GM12878 (cell line): ENCODE measurements at regions not wholly inside any gene's neighbourhood (a gene's known extent, or its start where the extent isn't known, plus 50 kb on each side); places are given as distances from the start of the nearest gene placed in this dataset.

ENCODE experiments used
- ATAC-seq: fragments of 200-7000 bp; cut with Tn5 transposase; 3 replicates; pipeline ENCODE4 v1.9.1; 2020; ENCODE audit warnings: mild to moderate bottlenecking, moderate library complexity
- BruUV-seq: library from RNA; stranded (reverse); fragments of 400-500 nt; replicated peaks from 2 replicates; lab custom pipeline; 2021; lab: Mats Ljungman, UMichigan
- CTCF ChIA-PET: fragments of 300-600 bp; sonication (Branson Sonifier 250); formaldehyde crosslinking; extraction: SDS; loops from one replicate; lab custom pipeline; 2021; ENCODE audit warnings: inconsistent platforms; lab: Yijun Ruan, JAX
- POLR2A ChIA-PET: fragments of 350-600 bp; formaldehyde crosslinking; extraction: SDS; loops from one replicate; lab custom pipeline; 2021; ENCODE audit warnings: inconsistent platforms; lab: Charles Lee
- RAD21 ChIA-PET: fragments of 300-600 bp; sonication (Branson Sonifier 250); formaldehyde crosslinking; loops from one replicate; lab custom pipeline; 2023; ENCODE audit warnings: antibody characterized with exemption; ENCODE audit not compliant: unreplicated experiment; lab: Charles Lee
- SMC1A ChIA-PET: fragments of 300-600 bp; sonication (Branson Sonifier 250); formaldehyde crosslinking; loops from one replicate; lab custom pipeline; 2023; ENCODE audit not compliant: unreplicated experiment, uncharacterized antibody; lab: Charles Lee
- DNase-seq: peaks from one replicate; pipeline ENCODE4 v3.0.0-alpha.2; 2011; ENCODE audit warnings: low read depth, low spot score
- FAIRE-seq: peaks from 3 replicates; lab custom pipeline; 2011; peaks lifted over from hg19 to GRCh38; lab: Jason Lieb, UNC
- H2AFZ ChIP-seq: 2 replicates; pipeline ENCODE4 v1.6.0; 2011; ENCODE audit warnings: low read depth, low read length, control low read depth; ENCODE audit not compliant: control insufficient read depth
- H3K27ac ChIP-seq: 2 replicates; pipeline ENCODE4 v1.5.1; 2011; ENCODE audit warnings: control low read depth; ENCODE audit not compliant: control insufficient read depth, insufficient read depth
- H3K27me3 ChIP-seq, 2 experiments: replicated peaks in 1 of 2; 2 replicates each; pipeline versions ENCODE4 v1.6.0 to v1.6.1; 2011; ENCODE audit warnings: low read length in 1 of 2; ENCODE audit not compliant: control insufficient read depth in 2 of 2, insufficient read depth in 2 of 2
- H3K36me3 ChIP-seq, 2 experiments: 2 replicates each; pipeline ENCODE4 v1.5.1; 2011; ENCODE audit warnings: low read length in 1 of 2; ENCODE audit not compliant: control insufficient read depth in 2 of 2, insufficient read depth in 2 of 2
- H3K4me1 ChIP-seq: 2 replicates; pipeline ENCODE4 v1.6.1; 2011; ENCODE audit warnings: mild to moderate bottlenecking, low read length, moderate library complexity, mixed read lengths; ENCODE audit not compliant: control insufficient read depth, insufficient read depth
- H3K4me2 ChIP-seq: 2 replicates; pipeline ENCODE4 v1.6.0; 2011; ENCODE audit warnings: control low read depth; ENCODE audit not compliant: control insufficient read depth, insufficient read depth
- H3K4me3 ChIP-seq: fragments of 200-600 bp; sonication (generic); 2 replicates; pipeline ENCODE4 v1.5.1; 2016
- H3K79me2 ChIP-seq: 2 replicates; pipeline ENCODE4 v1.6.0; 2011; ENCODE audit warnings: low read length; ENCODE audit not compliant: control insufficient read depth, insufficient read depth
- H3K9ac ChIP-seq: 2 replicates; pipeline ENCODE4 v1.8.0; 2011; ENCODE audit warnings: low read length, control low read depth, mixed read lengths; ENCODE audit not compliant: control insufficient read depth, insufficient read depth
- H3K9me3 ChIP-seq: replicated peaks from 3 replicates; pipeline ENCODE4 v1.5.1; 2011; ENCODE audit warnings: mild to moderate bottlenecking, low read length; ENCODE audit not compliant: control insufficient read depth, insufficient read depth
- H4K20me1 ChIP-seq: 2 replicates; pipeline ENCODE4 v1.6.0; 2011; ENCODE audit not compliant: control insufficient read depth, insufficient read depth
- BCL11A ChIP-seq: IDR thresholded peaks from 2 replicates; pipeline ENCODE4 v1.6.1; 2011; ENCODE audit warnings: low read depth, low read length
- CBFB ChIP-seq: IDR thresholded peaks from 2 replicates; pipeline ENCODE4 v1.6.1; 2016; ENCODE audit warnings: antibody characterized with exemption, low read depth
- EP300 ChIP-seq, 2 experiments: fragments of 150-350 bp in 1 of 2; IDR thresholded peaks; 2 replicates each; pipeline ENCODE4 v1.6.1; 2011 to 2012; ENCODE audit warnings: low read depth in 2 of 2, low read length in 2 of 2, borderline replicate concordance in 1 of 2, improper control_type of control experiment in 1 of 2, inconsistent platforms in 1 of 2; ENCODE audit not compliant: control insufficient read depth in 1 of 2
- HSF1 ChIP-seq: fragments of 150-350 bp; IDR thresholded peaks from 2 replicates; pipeline ENCODE4 v1.6.1; 2014; ENCODE audit warnings: mild to moderate bottlenecking, low read depth, low read length
- MTA3 ChIP-seq: IDR thresholded peaks from 2 replicates; pipeline ENCODE4 v1.6.1; 2012; ENCODE audit warnings: low read length, inconsistent platforms, borderline replicate concordance
- NRF1 ChIP-seq: conservative IDR thresholded peaks from 2 replicates; pipeline ENCODE4 v1.6.1; 2011; ENCODE audit warnings: mild to moderate bottlenecking, low read depth, low read length, improper control_type of control experiment
- RAD21 ChIP-seq: IDR thresholded peaks from 2 replicates; pipeline ENCODE4 v1.6.1; 2011; ENCODE audit warnings: mild to moderate bottlenecking, low read depth, low read length, moderate library complexity; ENCODE audit not compliant: insufficient read depth
- SMAD5 ChIP-seq: IDR thresholded peaks from 2 replicates; pipeline ENCODE4 v1.6.1; 2016; ENCODE audit warnings: antibody characterized with exemption, low read depth
- TCF7 ChIP-seq: IDR thresholded peaks from 2 replicates; pipeline ENCODE4 v1.6.1; 2014; ENCODE audit warnings: antibody characterized with exemption, borderline replicate concordance
- ZBTB4 ChIP-seq: fragments of 450-650 bp; formaldehyde crosslinking; IDR thresholded peaks from 2 replicates; pipeline ENCODE4 v1.4.0; 2022; ENCODE audit warnings: mild to moderate bottlenecking, moderate library complexity
- ZNF622 ChIP-seq: fragments of 450-650 bp; IDR thresholded peaks from 2 replicates; pipeline ENCODE4 v1.6.1; 2017; ENCODE audit warnings: mild to moderate bottlenecking, inconsistent platforms
- WGBS: methylation state at CpG from one replicate; pipeline ENCODE4 v1.1.6; 2016; ENCODE audit warnings: low lambda C conversion rate; ENCODE audit not compliant: insufficient replicate concordance, insufficient coverage; ENCODE audit errors: missing lambda C conversion rate; 5-methylcytosine and 5-hydroxymethylcytosine counted together
- in situ Hi-C: fragments of 300-500 bp; cut with MboI; formaldehyde crosslinking; loops from 9 replicates; pipeline ENCODE4 v1.14.3; 2018; ENCODE audit warnings: mixed read lengths
- intact Hi-C: fragments of 100-400 bp; cut with micrococcal nuclease; formaldehyde crosslinking; loops from one replicate; pipeline ENCODE4 v1.14.2; 2022; ENCODE audit not compliant: unreplicated experiment

- Histone ChIP-seq H2AFZ (no peak overlapping the region), H3K79me2 (no peaks in the 10 kb centered on the region), H3K36me3 (no peaks in the 10 kb centered on the region), H3K27me3 (no peaks in the 10 kb centered on the region), H3K4me3 (no peak overlapping the region), H3K27ac (no peak overlapping the region), H4K20me1 (no peaks in the 10 kb centered on the region), H3K4me1 (no peaks in the 10 kb centered on the region), H3K9ac (no peak overlapping the region), H3K9me3 (no peaks in the 10 kb centered on the region), H3K4me2 (no peak overlapping the region)
- DNase-seq (no peak), ATAC-seq (no peak), FAIRE-seq (no peak)
- ChIA-PET SMC1A (interaction anchor here (1.0 kb wide), 1 partner anchor 14 kb away, joined by 4 read pairs; no protein-coding TSS in a partner anchor), RAD21 (no interaction called here), POLR2A (no interaction called here), CTCF (no interaction called here)
- intact Hi-C loops, result no loop called here
- TF ChIP-seq MTA3, result no peak
- TF ChIP-seq CBFB, result no peak
- TF ChIP-seq NRF1, result no peak
- TF ChIP-seq BCL11A, result no peak
- no TSS peak for BruUV-seq
- WGBS, result 5% methylated on average over 2 of the region's 2 CpGs
- in situ Hi-C loops, result no loop called here
These were observed 190.8 kb upstream of the CNTN4 start for GRCh38 chr3:1907911-1908310.

GRCh38 chr3:1908651-1909445, 189.8 kb upstream of the CNTN4 start:
- no peaks in the 10 kb centered on the region for H3K79me2 ChIP-seq
- ATAC-seq (no peak), DNase-seq (no peak), FAIRE-seq (no peak)
- POLR2A ChIA-PET, result no interaction called here
- H3K4me3 ChIP-seq, result no peak overlapping the region
- SMC1A ChIA-PET, result no interaction called here
- intact Hi-C loops (no loop called here), in situ Hi-C loops (no loop called here)
- no peaks in the 10 kb centered on the region for H3K36me3 ChIP-seq
- no peaks in the 10 kb centered on the region for H3K9me3 ChIP-seq
- WGBS, result 0% methylated on average over 2 of the region's 2 CpGs
- H3K4me2 ChIP-seq, result no peak overlapping the region
- H2AFZ ChIP-seq, result no peak overlapping the region
- RAD21 ChIA-PET, result no interaction called here
- BruUV-seq, result no TSS peak
- no peaks in the 10 kb centered on the region for H4K20me1 ChIP-seq
- CTCF ChIA-PET, result no interaction called here
- H3K9ac ChIP-seq, result no peak overlapping the region
- no peak overlapping the region for H3K27ac ChIP-seq
- TF ChIP-seq ZNF622 (no peak), RAD21 (no peak), SMAD5 (no peak), HSF1 (no peak), EP300 (IDR thresholded peaks at IDR 0.05; ENCODE audit: borderline replicate concordance in 1 of 2, control insufficient read depth in 1 of 2, low read depth in 2 of 2, low read length in 2 of 2) (no peak), TCF7 (no peak), ZBTB4 (no peak)
- no peaks in the 10 kb centered on the region for H3K4me1 ChIP-seq
- H3K27me3 ChIP-seq, result no peaks in the 10 kb centered on the region
